GM12878 (cell line): ENCODE measurements at regions not wholly inside any gene's neighbourhood (a gene's known extent, or its start where the extent isn't known, plus 50 kb on each side); places are given as distances from the start of the nearest gene placed in this dataset.

Source experiments
- BHLHE40 ChIP-seq, 2 experiments: fragments of 450-650 bp in 1 of 2; IDR thresholded peaks; 2 replicates each; pipeline ENCODE4 v1.6.1; 2011 to 2017; ENCODE audit warnings: low read depth in 2 of 2, borderline replicate concordance in 1 of 2, improper control_type of control experiment in 1 of 2, low read length in 1 of 2, mild to moderate bottlenecking in 1 of 2
- EZH2 ChIP-seq: IDR thresholded peaks from 2 replicates; pipeline ENCODE4 v1.6.1; 2012; ENCODE audit warnings: low read depth, mild to moderate bottlenecking, control low read depth, inconsistent platforms, low read length, borderline replicate concordance; ENCODE audit not compliant: control insufficient read depth
- GABPA ChIP-seq: IDR thresholded peaks from 2 replicates; pipeline ENCODE4 v1.6.1; 2014; ENCODE audit warnings: antibody characterized with exemption, low read depth, mild to moderate bottlenecking, inconsistent platforms
- SIN3A ChIP-seq: IDR thresholded peaks from 2 replicates; pipeline ENCODE4 v1.6.1; 2012; ENCODE audit warnings: low read depth, low read length, improper control_type of control experiment
- TF ChIP-seq, protein P1 (sequence below): fragments of 450-650 bp; IDR thresholded peaks from 2 replicates; pipeline ENCODE4 v1.6.1; 2018; ENCODE audit warnings: mild to moderate bottlenecking, low read depth, moderate library complexity; ENCODE audit not compliant: partially characterized antibody
- TF ChIP-seq, protein P2 (sequence below), 3 experiments: IDR thresholded peaks in 2 of 3; conservative IDR thresholded peaks in 1 of 3; 2 replicates each; pipeline ENCODE4 v1.5.1; 2011; ENCODE audit warnings: low read depth in 3 of 3, low read length in 3 of 3, mild to moderate bottlenecking in 3 of 3, control low read depth in 2 of 3, moderate library complexity in 2 of 3, inconsistent platforms in 1 of 3, mixed read lengths in 1 of 3; ENCODE audit not compliant: control insufficient read depth in 2 of 3, insufficient read depth in 1 of 3; ENCODE audit errors: extremely low read depth in 1 of 3
- TF ChIP-seq, protein P3 (sequence below): IDR thresholded peaks from 2 replicates; pipeline ENCODE4 v1.6.1; 2011; ENCODE audit warnings: low read depth, mild to moderate bottlenecking, low read length, moderate library complexity, borderline replicate concordance; ENCODE audit errors: extremely low read depth
- TF ChIP-seq, protein P4 (sequence below): fragments of 450-650 bp; IDR thresholded peaks from 2 replicates; pipeline ENCODE4 v1.6.1; 2017; ENCODE audit warnings: mild to moderate bottlenecking, moderate library complexity

DNA sequence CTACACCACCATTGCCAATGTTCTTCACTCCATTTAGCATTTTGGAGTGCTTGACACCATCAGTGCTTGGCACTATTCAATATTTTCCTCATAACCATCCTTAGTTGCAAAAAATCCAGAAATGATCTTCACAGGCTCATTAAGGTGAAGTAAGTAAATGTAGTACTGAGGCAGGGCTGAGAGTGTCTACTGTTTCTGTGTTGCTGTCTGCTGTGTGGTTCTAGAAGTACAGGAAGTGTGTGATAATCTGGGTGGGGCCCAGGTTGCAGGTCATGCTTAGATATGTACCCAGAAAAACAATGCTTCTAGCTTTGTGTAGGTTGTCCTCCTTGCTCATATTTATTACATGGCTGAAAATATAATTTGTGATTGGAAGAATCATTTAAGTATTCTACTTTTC is 411.8 kb upstream of the CCDC179 start:
- TF ChIP-seq, protein P1, sequence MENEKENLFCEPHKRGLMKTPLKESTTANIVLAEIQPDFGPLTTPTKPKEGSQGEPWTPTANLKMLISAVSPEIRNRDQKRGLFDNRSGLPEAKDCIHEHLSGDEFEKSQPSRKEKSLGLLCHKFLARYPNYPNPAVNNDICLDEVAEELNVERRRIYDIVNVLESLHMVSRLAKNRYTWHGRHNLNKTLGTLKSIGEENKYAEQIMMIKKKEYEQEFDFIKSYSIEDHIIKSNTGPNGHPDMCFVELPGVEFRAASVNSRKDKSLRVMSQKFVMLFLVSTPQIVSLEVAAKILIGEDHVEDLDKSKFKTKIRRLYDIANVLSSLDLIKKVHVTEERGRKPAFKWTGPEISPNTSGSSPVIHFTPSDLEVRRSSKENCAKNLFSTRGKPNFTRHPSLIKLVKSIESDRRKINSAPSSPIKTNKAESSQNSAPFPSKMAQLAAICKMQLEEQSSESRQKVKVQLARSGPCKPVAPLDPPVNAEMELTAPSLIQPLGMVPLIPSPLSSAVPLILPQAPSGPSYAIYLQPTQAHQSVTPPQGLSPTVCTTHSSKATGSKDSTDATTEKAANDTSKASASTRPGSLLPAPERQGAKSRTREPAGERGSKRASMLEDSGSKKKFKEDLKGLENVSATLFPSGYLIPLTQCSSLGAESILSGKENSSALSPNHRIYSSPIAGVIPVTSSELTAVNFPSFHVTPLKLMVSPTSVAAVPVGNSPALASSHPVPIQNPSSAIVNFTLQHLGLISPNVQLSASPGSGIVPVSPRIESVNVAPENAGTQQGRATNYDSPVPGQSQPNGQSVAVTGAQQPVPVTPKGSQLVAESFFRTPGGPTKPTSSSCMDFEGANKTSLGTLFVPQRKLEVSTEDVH: no peak
- TF ChIP-seq EZH2: no peak
- TF ChIP-seq, protein P2, sequence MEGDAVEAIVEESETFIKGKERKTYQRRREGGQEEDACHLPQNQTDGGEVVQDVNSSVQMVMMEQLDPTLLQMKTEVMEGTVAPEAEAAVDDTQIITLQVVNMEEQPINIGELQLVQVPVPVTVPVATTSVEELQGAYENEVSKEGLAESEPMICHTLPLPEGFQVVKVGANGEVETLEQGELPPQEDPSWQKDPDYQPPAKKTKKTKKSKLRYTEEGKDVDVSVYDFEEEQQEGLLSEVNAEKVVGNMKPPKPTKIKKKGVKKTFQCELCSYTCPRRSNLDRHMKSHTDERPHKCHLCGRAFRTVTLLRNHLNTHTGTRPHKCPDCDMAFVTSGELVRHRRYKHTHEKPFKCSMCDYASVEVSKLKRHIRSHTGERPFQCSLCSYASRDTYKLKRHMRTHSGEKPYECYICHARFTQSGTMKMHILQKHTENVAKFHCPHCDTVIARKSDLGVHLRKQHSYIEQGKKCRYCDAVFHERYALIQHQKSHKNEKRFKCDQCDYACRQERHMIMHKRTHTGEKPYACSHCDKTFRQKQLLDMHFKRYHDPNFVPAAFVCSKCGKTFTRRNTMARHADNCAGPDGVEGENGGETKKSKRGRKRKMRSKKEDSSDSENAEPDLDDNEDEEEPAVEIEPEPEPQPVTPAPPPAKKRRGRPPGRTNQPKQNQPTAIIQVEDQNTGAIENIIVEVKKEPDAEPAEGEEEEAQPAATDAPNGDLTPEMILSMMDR (IDR thresholded peaks at IDR 0.05 in 2 of 3, conservative IDR thresholded peaks at IDR 0.05 in 1 of 3; ENCODE audit: control insufficient read depth in 2 of 3, extremely low read depth in 1 of 3, insufficient read depth in 1 of 3, low read depth in 3 of 3, low read length in 3 of 3): no peak
- TF ChIP-seq, protein P3, sequence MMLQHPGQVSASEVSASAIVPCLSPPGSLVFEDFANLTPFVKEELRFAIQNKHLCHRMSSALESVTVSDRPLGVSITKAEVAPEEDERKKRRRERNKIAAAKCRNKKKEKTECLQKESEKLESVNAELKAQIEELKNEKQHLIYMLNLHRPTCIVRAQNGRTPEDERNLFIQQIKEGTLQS: no peak
- TF ChIP-seq GABPA: no peak
- TF ChIP-seq BHLHE40 (IDR thresholded peaks at IDR 0.05; ENCODE audit: borderline replicate concordance in 1 of 2, low read depth in 2 of 2, low read length in 1 of 2): no peak
- no peak for TF ChIP-seq SIN3A
- TF ChIP-seq, protein P4, sequence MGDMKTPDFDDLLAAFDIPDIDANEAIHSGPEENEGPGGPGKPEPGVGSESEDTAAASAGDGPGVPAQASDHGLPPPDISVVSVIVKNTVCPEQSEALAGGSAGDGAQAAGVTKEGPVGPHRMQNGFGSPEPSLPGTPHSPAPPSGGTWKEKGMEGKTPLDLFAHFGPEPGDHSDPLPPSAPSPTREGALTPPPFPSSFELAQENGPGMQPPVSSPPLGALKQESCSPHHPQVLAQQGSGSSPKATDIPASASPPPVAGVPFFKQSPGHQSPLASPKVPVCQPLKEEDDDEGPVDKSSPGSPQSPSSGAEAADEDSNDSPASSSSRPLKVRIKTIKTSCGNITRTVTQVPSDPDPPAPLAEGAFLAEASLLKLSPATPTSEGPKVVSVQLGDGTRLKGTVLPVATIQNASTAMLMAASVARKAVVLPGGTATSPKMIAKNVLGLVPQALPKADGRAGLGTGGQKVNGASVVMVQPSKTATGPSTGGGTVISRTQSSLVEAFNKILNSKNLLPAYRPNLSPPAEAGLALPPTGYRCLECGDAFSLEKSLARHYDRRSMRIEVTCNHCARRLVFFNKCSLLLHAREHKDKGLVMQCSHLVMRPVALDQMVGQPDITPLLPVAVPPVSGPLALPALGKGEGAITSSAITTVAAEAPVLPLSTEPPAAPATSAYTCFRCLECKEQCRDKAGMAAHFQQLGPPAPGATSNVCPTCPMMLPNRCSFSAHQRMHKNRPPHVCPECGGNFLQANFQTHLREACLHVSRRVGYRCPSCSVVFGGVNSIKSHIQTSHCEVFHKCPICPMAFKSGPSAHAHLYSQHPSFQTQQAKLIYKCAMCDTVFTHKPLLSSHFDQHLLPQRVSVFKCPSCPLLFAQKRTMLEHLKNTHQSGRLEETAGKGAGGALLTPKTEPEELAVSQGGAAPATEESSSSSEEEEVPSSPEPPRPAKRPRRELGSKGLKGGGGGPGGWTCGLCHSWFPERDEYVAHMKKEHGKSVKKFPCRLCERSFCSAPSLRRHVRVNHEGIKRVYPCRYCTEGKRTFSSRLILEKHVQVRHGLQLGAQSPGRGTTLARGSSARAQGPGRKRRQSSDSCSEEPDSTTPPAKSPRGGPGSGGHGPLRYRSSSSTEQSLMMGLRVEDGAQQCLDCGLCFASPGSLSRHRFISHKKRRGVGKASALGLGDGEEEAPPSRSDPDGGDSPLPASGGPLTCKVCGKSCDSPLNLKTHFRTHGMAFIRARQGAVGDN: no peak
